NCI-H2227 treated with DMSO at 0.1 percent for 48 hours (cell line): ENCODE measurements at regions not wholly inside any gene's neighbourhood (a gene's known extent, or its start where the extent isn't known, plus 50 kb on each side); places are given as distances from the start of the nearest gene placed in this dataset.
A peak's percentile ranks its signal among the peaks of the same experiment; 100 is the strongest.

ENCODE experiments used
- DNase-seq: peaks from one replicate; lab custom pipeline; 2025; lab: John Stamatoyannopoulos, UW

- DNase-seq, result no peak
These were observed 569.5 kb downstream of the PSAT1 start for GRCh38 chr9:78866207-78867132.

- DNase-seq, result no peak
These were observed 574.1 kb downstream of the PSAT1 start for GRCh38 chr9:78871086-78871451.

DNA sequence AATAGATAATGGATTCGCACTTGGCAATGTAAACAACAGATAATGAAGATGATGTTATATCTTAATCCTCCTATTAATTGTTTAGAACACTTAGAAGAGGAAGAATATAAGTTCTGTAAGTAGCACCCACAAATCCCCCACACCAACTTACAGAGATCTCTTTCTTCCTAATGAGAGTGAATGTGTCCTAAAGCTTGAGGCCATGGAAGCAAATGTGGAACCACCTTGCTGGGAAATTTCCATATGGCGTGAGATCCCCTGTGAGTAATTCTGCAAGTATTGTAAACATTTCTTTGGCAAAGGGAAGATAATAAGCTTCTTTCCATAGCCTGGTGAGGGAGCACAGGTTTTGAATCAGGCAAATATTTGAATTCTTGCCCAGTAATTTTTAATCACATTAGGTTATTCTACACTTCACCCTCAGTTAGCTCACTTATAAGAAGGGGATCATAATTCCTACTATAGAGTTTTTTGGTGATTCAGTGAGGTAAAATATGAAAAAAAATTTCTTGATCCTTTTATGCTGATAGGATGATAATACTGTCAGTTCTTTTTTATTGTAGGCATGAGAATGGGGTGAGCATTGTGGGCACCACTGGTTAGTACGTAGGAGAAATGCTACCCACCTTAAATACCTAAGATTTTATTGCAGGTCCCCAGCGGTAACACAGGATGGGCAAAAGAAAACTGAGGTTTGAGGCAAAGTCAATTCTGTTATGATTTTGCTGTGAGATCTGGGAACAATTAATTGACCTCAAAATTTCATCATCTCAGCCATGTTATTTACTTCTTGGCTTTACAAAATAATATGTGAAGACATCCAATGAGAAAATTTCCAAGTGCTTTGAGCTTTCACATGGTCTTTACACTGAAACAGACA is 574.8 kb downstream of the PSAT1 start:
- DNase-seq, result no peak

DNA sequence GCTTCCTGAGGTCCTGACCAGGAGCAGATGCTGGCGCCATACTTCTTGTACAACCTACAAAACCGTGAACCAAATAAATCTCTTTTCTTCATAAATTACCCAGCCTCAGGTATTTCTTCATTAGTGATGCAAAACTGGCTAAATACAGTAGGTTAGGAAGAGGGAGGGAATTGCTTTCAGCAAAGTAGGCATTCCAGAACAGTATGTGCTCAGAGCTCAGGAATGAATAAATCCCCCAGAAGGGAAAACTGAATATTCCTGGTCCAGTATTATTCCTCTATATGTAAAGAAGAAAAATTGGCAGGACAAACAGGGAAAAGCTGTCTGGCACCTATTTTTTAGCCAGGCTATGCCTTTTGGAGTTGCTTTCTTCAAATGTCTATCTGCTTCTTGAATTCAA is 577.1 kb downstream of the PSAT1 start:
- DNase-seq, result no peak

DNA sequence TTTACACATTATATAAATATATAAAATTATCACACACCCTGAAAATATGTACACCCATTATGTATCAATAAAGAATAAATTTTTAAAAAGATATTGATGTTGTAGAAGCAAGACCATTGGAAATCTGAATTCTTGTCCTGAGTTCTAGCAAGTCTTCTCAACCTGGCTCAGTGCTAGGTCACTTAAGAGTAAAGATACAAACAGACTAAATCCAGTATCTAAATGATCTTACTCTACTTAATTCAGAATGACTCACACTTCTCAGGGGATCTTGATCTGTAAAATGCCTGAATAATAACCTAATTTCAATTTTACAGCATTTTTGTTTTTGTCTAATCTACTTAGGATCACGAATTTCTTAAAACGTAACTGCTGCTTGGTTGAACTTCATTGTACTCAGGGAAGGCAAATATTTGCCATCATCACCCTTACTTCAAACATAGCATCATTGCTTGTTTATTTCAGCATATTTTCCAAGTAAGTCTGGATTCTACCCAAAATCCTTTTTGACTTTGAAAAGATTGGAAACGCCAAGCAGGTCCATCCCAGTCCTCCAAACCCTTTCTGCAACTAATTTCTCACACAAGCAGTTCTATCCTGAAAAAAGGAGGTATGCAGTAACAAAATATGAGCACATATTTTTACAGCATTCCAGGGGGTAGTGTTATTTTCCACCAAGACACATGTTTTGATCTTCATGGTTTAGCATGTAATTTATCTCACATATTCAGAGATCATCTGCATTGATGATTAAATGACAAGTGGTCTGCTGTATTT is 582.6 kb downstream of the PSAT1 start:
- DNase-seq, result no peak

GRCh38 chr9:78881295-78881694 is 584.4 kb downstream of the PSAT1 start:
- no peak for DNase-seq

GRCh38 chr9:78882481-78882880 is 585.6 kb downstream of the PSAT1 start:
- DNase-seq, result no peak

DNA sequence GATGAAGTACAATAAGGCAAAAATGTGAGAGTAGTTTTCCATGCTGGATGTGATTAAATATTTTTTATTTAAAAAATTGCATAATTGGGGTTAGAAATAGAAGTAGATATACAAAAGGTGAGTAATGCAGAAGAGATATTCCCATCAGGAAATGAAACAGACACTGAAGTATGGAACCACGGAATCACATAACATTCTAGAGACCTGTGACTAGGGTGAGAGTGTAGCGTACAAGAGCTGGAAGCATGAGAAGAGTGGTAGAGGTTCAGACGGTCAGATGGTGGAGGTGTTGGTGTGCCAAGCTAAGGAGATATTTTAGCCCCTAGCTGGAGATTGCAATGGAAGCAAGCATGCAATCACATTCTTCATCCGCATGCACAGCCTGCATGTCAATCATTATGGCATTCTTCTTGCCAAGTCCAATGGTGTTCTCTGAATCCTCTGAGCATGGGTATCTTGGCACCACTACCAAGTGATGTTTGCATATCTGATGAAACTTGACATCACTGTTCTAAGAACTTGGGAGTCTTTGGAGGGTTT is 587.8 kb downstream of the PSAT1 start:
- no peak for DNase-seq

GRCh38 chr9:78892182-78892581 is 595.3 kb downstream of the PSAT1 start:
- DNase-seq, result no peak

GRCh38 chr9:78892769-78893168 is 595.8 kb downstream of the PSAT1 start:
- DNase-seq, result no peak

GRCh38 chr9:78893774-78894401 is 597.0 kb downstream of the PSAT1 start:
- DNase-seq, result peak; percentile 38

DNA sequence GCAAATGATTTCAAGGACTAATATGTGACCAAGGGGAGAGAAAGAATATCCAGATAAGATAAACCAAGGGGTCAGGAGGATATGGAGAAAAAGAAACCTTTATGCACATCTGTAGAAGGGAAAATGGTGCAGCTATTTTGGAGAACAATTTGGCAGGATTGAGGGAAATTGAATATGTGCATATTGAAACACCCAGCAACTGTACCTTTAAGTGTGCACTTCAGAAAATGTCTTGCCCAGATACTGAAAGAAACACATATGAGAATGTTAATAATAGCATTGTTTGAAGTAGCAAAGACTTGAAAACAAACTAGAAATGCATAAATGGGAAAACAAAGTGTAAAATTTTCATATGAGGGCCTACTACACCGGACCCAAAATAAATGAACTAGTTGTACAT is 599.6 kb downstream of the PSAT1 start:
- DNase-seq, result no peak

DNA sequence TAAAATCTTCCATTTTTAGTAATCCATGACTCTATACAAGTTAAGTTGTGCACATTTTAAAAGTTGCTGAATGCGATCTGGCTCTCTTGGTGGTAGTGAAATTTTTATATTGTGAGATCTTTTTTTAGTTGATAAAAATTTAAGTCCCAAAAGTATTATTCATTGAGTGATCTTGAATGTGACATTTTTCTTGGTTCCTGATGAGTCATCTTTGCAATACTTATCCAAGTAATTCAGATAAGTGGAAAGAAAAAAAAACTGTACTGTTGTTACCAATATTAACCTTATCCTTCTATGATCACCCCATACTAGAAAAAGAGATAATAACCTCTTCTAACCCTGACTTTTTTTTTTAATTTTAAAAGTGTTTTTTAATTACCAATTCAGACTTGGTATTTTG is 601.3 kb downstream of the PSAT1 start:
- no peak for DNase-seq

- no peak for DNase-seq
These were observed 602.1 kb downstream of the PSAT1 start for GRCh38 chr9:78899006-78899405.

GRCh38 chr9:78900500-78900899 is 603.6 kb downstream of the PSAT1 start:
- no peak for DNase-seq

- DNase-seq, result no peak
These were observed 605.1 kb downstream of the PSAT1 start for GRCh38 chr9:78902051-78902450.

GRCh38 chr9:78903581-78903980 is 606.7 kb downstream of the PSAT1 start:
- no peak for DNase-seq

DNA sequence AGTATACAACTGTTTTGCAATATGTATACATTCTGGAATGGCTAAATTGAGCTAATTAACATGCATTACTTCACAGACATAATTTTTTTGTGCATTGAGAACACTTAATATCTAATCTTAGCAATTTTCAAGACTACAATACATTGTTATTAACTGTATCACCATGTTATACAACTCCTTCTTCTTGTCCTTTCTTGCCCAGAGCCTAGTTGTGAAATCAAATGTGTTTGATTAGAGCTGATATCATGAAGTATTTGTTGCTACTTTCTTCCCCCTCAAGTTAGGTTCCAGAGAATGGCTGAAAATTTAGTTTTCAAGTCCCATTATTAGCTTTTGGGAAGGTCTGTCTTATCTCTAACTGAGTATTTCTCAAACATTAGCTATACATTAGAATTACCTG is 607.8 kb downstream of the PSAT1 start:
- DNase-seq, result no peak

- no peak for DNase-seq
These were observed 608.5 kb downstream of the PSAT1 start for GRCh38 chr9:78905387-78905786.

DNA sequence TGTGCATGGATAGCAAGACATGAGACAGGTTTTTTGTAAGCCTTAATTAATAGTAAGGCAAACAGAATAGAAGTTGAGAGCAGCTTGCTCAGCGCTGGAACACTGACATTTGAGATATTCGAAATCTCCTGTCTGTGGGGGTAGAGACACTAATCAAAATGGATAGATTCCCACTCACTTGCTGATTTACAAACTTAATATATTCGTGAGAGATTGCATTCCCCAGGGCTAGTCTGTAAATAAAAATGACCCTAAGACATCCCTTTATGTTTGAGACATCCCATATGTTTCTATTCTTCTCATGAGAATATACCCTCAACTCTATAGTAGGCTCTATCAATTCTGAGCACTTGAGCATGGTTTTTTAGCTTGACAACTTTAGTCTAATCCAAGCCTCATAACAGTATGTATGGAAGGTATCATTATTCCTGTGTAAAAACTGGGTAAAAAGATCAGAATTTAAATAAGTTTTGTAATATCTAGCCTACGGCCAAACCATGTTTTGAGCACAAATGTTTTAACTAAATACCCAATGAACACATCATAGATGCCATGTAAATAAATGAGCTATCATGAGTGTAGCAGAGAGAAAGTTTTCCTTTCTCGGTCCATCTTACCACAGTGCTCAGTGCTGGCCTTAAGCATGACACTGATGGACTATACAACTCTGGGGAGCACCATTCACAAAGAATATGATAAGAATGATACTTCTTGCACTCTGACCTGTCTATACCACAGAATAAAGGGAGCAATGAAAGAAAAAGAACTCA is 609.2 kb downstream of the PSAT1 start:
- no peak for DNase-seq

DNA sequence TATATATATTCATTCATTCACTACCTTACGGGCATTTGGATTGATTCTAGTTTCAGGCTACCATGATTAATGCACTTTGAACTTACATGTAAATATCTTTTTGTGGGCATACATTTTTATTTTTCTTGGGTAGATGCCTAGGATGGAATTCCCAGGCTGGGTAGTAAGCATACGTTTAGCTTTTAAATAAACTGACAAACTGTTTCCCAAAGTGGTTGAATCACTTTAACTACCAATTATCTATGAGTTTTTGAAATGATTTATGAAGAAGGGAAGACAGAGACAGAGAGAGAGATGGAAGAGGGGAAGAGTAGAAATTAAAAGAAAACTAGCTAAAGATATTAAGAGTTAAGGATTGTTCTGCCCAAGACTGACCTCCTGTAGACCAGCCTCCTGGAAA is 612.6 kb downstream of the PSAT1 start:
- DNase-seq, result no peak
